Hematopoietic multipotent progenitor cell treated with erythropoietin and hydrocortisone succinate and interleukin-3 and kit ligand, for 8 days (in vitro differentiated cells): ENCODE measurements at regions not wholly inside any gene's neighbourhood (a gene's known extent, or its start where the extent isn't known, plus 50 kb on each side); places are given as distances from the start of the nearest gene placed in this dataset.

ENCODE experiments used
- DNase-seq: peaks from one replicate; pipeline ENCODE4 v3.0.0-alpha.2; 2015

GRCh38 chr2:183214680-183215079 is 90.4 kb downstream of the NUP35 start:
- no peak for DNase-seq

DNA sequence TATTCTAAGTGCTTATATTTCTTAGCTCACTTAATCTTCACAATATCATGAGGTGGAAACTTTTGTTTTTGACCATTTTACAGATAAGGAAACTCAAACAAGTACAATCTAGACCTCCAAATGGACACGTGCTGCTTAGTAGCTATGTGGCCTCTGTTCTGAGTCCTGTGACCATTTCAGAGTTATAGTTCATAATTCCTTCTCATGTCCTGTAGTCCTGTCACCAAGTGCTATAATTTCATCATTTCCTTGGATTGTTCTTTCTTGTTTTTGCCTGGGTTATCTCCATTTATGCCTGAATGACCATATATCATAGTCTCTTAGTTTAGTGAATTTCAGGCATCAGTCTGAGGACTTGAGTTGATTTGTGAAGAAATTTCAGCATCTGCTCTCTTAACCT is 91.7 kb downstream of the NUP35 start:
- DNase-seq = no peak

GRCh38 chr2:183219888-183220287 is 95.6 kb downstream of the NUP35 start:
- DNase-seq = no peak

DNA sequence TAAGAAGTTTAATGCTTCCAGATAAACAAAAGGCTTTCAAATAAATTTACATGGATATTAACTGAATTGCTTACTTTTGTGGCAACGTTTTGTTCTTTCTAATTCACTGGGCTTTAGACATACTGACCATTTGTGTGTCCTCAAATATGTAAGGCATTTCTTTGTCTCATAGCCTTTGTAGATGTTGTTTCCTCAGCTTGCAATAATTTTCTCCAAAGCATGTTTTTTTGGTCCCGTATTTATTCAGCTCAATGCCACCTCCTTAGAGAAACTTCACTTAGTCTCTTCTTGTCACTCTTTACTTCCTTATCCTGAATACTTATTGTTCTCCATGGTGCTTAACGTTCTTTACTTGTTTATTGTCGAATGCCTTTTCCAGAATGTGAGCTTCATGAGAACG is 98.5 kb downstream of the NUP35 start:
- no peak for DNase-seq

- no peak for DNase-seq
These were observed 100.7 kb downstream of the NUP35 start for GRCh38 chr2:183224948-183225347.

DNA sequence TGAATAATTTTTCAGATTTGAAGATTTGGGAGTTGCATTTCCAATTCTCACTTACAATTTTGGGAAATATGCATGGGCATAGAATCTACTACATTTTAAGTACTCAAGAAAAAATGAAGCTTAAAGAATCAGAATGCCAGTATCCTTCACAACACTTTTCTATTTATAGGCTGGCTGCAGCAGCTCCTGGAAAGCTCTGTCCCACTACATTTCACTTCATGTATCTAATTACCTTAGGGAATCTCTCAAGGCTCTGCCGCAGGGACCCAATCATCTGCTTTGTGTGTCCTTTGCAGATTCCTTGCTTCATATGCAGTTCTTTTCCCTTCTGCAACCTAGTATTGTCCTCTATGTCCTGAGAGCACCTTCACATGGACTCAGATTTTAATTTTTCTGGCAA is 102.9 kb downstream of the NUP35 start:
- no peak for DNase-seq

DNA sequence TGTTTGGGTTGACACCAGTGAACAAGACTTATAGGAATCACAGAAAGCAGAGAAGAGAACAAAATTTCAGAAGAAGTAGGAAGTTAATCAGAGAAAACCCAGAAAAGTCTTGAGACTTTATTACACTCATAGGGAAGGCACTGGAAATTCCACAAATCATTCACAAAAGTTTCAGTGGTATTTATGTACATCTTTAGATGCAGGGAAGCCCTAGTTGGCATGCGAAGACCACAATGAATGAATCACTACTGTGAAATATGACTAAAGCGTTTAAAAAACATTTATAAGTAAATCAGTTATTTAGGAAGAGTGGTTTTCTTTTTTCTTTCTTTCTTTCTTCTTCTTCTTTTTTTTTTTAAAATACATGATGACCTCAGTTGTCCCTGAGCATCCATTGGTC is 105.1 kb downstream of the NUP35 start:
- DNase-seq = no peak

DNA sequence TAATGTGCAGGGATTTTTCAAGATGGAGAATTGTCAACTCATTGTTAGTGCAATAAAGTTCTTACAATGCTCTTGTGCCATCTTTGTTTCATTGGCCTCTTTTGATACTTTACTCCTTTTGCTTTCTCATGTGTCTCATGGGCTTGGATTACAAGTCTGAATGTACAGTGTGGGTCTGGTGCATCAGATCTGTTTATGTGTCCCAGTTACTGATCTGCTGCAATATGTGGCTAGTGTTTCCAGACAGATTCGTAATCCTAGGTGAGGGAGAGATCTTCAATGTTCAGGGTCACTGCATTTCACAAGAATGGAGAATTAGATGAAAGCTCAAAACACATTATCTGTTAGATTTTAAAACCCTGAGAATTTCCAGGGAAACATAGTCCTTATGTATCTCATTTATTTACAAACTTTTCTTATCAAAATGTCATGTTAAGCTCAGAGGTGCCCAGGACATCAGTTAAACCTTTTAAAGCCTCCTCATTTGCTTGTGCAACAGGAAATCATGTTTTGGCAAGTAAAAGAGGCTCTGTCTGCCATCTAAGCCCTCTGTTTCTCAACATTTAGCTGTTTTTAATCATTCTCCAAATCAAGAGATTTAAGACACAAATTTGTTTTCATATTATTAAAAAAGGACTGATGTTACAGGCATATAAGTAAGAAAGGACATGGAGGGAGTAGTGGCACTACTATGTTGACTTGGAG is 108.1 kb downstream of the NUP35 start:
- DNase-seq = no peak

- DNase-seq = no peak
These were observed 118.7 kb downstream of the NUP35 start for GRCh38 chr2:183242937-183243336.

DNA sequence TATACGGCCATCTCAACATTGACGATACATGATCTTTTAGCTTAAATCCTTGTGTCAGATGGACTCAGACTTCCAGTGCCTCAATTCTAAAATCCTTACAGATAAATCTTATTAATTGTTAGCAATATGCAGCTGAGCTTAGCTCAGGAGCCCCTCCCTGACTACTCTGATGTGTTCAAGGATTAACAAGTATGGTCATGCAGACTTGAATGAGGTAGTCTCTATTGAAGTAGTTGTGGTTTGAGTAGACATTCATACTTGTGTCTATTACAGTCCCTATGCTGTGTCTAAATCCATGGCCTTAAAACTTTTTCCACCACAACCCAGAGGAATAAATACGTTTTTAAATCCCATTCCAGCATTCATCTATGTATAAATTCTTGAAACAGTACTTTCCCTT is 119.5 kb downstream of the NUP35 start:
- no peak for DNase-seq

DNA sequence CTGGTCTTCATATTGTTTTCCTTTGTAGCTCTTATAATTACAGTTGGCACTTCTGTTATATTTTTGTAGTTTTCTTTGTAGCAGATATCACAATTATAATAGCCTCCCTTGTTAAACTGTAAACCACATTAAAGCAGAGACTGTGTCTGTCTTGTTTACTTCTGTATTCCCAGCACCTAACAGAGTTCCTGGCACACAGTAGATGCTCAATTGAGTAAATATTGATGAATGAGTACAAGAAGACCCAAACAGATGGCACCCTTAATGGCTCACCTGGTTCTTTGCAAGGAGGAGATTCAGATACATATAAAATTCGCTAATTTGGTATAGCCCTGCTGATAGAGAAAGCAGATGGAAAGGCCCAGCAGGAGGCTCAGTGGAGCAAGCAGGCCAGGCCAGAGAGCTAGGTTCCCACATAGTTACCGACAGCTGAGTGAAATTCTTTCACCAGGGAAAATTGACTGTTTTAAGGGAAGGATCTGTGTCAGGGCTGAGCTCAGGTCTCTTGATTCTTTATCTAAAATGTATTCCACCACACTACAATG is 120.1 kb downstream of the NUP35 start:
- no peak for DNase-seq

DNA sequence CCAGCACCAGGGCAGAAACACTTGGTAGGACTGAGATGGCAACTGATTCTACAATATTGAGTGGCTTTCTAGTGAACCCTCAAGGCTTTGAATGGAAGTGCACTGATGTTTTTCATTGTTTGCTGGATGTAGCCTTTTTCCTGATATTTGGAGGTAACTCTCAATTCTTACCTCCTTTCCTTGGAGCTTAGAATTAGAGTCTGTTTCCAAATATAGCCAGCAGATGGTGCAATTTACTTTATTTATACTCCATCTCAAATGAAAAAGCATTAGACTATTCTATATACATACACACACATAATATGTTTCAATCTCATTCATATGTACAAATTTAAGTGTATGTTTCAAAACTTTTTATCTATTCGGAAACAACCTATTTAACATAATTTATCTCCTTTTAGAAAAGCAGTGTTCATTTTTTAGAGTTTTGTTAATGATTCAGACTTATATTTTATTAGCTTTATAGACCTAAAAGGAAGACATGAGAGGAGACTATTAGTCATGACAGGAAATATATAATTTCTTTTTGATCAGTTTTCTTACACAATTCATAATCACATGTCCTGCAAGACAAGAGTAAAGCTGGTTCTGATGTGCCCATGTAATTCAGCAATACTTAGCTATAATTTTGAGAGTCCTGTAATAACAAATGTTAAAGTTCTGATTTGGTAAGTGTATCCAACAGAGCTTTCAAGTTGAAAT is 124.8 kb downstream of the NUP35 start:
- DNase-seq = peak; percentile 46

DNA sequence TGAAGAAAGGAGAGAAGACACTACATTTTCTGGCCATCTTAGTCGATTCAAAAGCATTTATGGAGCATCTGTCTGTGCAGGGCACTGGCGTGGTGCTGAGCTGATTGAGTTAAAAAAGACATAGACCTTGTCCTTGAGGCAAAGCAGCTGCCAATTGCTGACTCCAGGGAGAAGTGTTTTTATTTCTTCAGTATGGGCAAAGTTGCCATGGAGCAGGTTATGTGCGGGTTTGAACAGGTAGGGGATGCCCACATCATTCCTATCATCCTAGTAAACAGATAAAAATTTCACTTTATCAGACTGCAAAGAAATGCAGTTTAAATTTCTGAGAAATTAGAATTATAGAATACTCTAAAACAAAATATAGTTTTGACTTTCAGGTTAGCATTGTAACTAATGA is 125.8 kb downstream of the NUP35 start:
- no peak for DNase-seq

DNA sequence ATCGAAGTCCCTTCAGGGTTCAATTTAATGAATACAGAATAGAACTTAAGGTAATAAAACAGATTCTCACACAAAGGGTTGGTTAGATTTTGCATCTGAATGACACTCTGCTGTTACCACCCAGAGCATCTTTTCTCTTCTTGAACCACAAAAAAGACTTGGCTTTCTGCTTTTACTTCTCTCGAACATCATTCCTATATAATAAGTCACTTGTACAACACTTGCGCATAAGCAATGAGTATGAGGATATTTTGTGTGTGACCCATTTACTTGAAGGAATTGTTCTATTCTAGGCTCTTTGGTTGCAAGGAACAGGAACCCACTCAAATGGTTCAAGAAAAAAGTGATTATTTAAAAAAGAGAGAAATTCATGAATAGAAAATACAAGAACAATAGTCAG is 126.2 kb downstream of the NUP35 start:
- no peak for DNase-seq

GRCh38 chr2:183253441-183254130 is 129.3 kb downstream of the NUP35 start:
- no peak for DNase-seq

DNA sequence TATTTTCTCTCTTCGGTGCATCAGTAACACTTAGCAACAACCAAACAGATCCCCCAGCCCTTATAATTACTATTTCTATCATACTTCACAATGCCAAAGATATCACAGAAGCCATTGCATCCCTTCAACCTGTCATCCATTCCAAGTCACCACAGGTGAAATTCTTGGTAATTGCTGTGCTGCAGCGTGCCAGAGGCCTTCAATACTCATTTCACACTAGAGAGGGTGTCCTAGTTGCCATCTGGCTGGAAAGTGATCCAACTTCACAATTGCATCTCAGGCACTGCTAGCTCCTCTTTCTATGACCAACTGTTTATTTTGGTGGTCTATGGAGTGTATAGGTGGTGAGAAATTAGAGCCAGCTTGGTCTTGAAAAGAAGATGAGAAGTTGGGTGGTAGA is 131.2 kb downstream of the NUP35 start:
- DNase-seq = no peak

GRCh38 chr2:183259921-183260320 is 135.7 kb downstream of the NUP35 start:
- DNase-seq = no peak

GRCh38 chr2:183260527-183260926 is 136.3 kb downstream of the NUP35 start:
- DNase-seq = no peak

DNA sequence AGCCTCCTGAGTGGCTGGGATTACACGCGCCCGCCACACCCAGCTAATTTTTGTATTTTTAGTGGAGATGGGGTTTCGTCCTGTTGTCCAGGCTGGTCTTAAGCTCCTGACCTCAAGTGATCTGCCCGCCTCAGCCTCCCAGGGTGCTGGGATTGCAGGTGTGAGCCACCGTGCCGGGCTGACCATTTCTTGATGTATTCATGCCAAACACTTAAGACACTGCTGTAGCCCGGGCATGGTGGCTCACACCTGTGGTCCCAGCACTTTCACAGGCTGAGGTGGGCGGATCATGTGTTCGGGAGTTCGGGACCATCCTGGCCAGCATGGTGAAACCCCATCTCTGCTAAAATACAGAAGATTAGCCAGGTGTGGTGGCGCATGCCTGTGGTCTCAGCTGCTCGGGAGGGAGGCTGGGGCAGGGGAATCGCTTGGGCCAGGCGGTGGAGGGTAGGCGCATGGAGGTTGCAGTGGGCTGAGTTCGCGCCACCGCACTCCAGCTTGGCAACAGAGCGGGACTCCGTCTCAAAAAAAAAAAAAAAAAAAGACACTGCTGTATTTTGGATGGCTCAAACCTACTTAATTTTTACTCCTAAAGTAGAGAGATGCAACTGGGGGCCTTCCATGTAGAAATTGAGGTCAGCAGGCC is 140.8 kb downstream of the NUP35 start:
- no peak for DNase-seq

GRCh38 chr2:183267148-183267827 is 143.0 kb downstream of the NUP35 start:
- DNase-seq = no peak

GRCh38 chr2:183269956-183270355 is 145.7 kb downstream of the NUP35 start:
- DNase-seq = no peak

DNA sequence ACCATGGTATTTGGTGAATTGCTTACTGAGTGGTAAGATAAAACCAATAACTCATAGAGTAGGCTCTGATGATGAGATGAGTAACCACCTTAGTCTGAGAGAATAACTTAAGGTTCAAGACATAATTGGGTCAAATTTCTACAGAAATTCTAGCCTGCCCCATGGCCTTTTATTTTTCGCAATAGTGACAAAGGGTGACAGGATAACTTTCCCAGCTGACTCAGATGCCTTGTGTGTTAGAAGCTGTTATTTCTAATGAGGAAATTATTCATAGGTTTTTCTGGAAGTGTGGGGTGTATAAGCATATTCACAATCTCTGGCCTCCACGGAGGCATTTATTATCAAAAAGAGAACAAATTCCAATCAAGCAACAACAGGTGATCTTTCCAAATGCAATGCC is 159.0 kb downstream of the NUP35 start:
- no peak for DNase-seq

DNA sequence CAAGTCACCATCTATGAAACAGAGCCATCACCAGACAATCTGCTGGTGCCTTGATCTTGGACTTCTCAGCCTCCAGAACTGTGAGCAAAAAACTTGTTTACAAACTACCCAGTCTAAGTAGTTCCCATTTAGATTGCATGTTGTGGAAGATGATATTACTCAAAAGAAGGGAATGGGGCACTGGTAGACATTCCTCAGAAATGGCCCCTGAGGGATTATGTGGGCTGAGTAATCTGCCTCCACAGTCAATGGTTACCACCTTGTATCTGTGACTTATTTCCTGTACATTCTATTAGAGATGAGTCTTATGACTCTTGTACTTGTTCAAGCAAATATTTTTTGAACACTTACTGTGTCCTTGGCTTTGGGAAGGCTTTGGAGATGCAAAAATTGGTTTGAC is 160.4 kb downstream of the NUP35 start:
- DNase-seq = no peak
